ENCODE measurements at regions not wholly inside any gene's neighbourhood (a gene's known extent, or its start where the extent isn't known, plus 50 kb on each side); places are given as distances from the start of the nearest gene placed in this dataset.

- TF ChIP-seq, protein P1, sequence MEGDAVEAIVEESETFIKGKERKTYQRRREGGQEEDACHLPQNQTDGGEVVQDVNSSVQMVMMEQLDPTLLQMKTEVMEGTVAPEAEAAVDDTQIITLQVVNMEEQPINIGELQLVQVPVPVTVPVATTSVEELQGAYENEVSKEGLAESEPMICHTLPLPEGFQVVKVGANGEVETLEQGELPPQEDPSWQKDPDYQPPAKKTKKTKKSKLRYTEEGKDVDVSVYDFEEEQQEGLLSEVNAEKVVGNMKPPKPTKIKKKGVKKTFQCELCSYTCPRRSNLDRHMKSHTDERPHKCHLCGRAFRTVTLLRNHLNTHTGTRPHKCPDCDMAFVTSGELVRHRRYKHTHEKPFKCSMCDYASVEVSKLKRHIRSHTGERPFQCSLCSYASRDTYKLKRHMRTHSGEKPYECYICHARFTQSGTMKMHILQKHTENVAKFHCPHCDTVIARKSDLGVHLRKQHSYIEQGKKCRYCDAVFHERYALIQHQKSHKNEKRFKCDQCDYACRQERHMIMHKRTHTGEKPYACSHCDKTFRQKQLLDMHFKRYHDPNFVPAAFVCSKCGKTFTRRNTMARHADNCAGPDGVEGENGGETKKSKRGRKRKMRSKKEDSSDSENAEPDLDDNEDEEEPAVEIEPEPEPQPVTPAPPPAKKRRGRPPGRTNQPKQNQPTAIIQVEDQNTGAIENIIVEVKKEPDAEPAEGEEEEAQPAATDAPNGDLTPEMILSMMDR (IDR thresholded peaks at IDR 0.05) = no peak
- TF ChIP-seq POLR2A (IDR thresholded peaks at IDR 0.05) = no peak
Observed at GRCh38 chr9:118613996-118614395, 755.2 kb downstream of the BRINP1 start.

All from adrenal gland (tissue), 5 donors.